Liver (tissue), 8 donors: ENCODE measurements at regions not wholly inside any gene's neighbourhood (a gene's known extent, or its start where the extent isn't known, plus 50 kb on each side); places are given as distances from the start of the nearest gene placed in this dataset.

Source experiments
- DNase-seq: peaks from one replicate; pipeline ENCODE4 v3.0.0-alpha.2; 2017; ENCODE audit warnings: low spot score
- H3K27ac ChIP-seq, 2 donors: one replicate each; pipeline ENCODE4 v1.7.0; 2013; ENCODE audit warnings: inconsistent platforms in 2 of 2, low read length in 2 of 2, control low read depth in 1 of 2, low read depth in 1 of 2, mild to moderate bottlenecking in 1 of 2
- H3K27me3 ChIP-seq, 4 donors: one replicate each; pipeline versions ENCODE4 v1.6.1 to v1.7.0; 2013; ENCODE audit warnings: low read length in 3 of 4, inconsistent platforms in 1 of 4, mild to moderate bottlenecking in 1 of 4, moderate library complexity in 1 of 4; ENCODE audit not compliant: control insufficient read depth in 4 of 4, insufficient read depth in 4 of 4
- H3K36me3 ChIP-seq, 4 donors: one replicate each; pipeline versions ENCODE4 v1.6.1 to v1.7.0; 2013; ENCODE audit warnings: low read length in 3 of 4, mild to moderate bottlenecking in 3 of 4, low read depth in 1 of 4, moderate library complexity in 1 of 4; ENCODE audit not compliant: control insufficient read depth in 4 of 4, insufficient read depth in 3 of 4
- H3K4me1 ChIP-seq, 4 donors: one replicate each; pipeline versions ENCODE4 v1.6.1 to v1.7.0; 2013; ENCODE audit warnings: low read length in 3 of 4, mild to moderate bottlenecking in 3 of 4, moderate library complexity in 1 of 4; ENCODE audit not compliant: control insufficient read depth in 4 of 4, insufficient read depth in 4 of 4
- H3K4me3 ChIP-seq, 3 donors: one replicate each; pipeline versions ENCODE4 v1.6.1 to v1.7.0; 2013; ENCODE audit warnings: low read length in 3 of 3, control low read depth in 1 of 3, low read depth in 1 of 3, mild to moderate bottlenecking in 1 of 3
- H3K9ac ChIP-seq, 2 donors: one replicate each; pipeline ENCODE4 v1.7.0; 2013; ENCODE audit warnings: low read length in 2 of 2, mild to moderate bottlenecking in 2 of 2, moderate library complexity in 2 of 2, control low read depth in 1 of 2, low read depth in 1 of 2
- H3K9me3 ChIP-seq, 4 donors: one replicate each; pipeline versions ENCODE4 v1.6.1 to v1.7.0; 2013; ENCODE audit warnings: low read length in 3 of 4; ENCODE audit not compliant: control insufficient read depth in 4 of 4
- CTCF ChIP-seq: fragments of 150-350 bp; IDR thresholded peaks from 2 replicates; pipeline ENCODE4 v1.5.1; 2017; ENCODE audit warnings: improper control_type of control experiment, low read depth, low read length; ENCODE audit not compliant: missing input control
- EGR1 ChIP-seq, 2 donors: IDR thresholded peaks; 2 replicates each; pipeline ENCODE4 v1.6.1; 2016 to 2018; ENCODE audit warnings: antibody characterized with exemption in 2 of 2, low read depth in 2 of 2
- FOXA1 ChIP-seq: IDR thresholded peaks from 2 replicates; pipeline ENCODE4 v1.6.1; 2016; ENCODE audit warnings: antibody characterized with exemption
- FOXA2 ChIP-seq: IDR thresholded peaks from 2 replicates; pipeline ENCODE4 v1.6.1; 2016; ENCODE audit warnings: antibody characterized with exemption
- HNF4A ChIP-seq, 2 donors: conservative IDR thresholded peaks; 2 replicates each; pipeline ENCODE4 v1.6.1; 2016; ENCODE audit warnings: antibody characterized with exemption in 2 of 2, mild to moderate bottlenecking in 2 of 2
- JUND ChIP-seq, 2 donors: IDR thresholded peaks; 2 replicates each; pipeline ENCODE4 v1.6.1; 2016; ENCODE audit warnings: antibody characterized with exemption in 2 of 2
- RAD21 ChIP-seq, 2 donors: IDR thresholded peaks; 2 replicates each; pipeline ENCODE4 v1.6.1; 2016; ENCODE audit warnings: antibody characterized with exemption in 2 of 2, mild to moderate bottlenecking in 2 of 2
- RXRA ChIP-seq, 2 donors: IDR thresholded peaks; 2 replicates each; pipeline ENCODE4 v1.6.1; 2017 to 2018; ENCODE audit warnings: antibody characterized with exemption in 2 of 2, mild to moderate bottlenecking in 1 of 2
- SP1 ChIP-seq: IDR thresholded peaks from 2 replicates; pipeline ENCODE4 v1.6.1; 2018; ENCODE audit warnings: antibody characterized with exemption, mild to moderate bottlenecking
- TAF1 ChIP-seq: conservative IDR thresholded peaks from 2 replicates; pipeline ENCODE4 v1.6.1; 2016; ENCODE audit warnings: antibody characterized with exemption, mild to moderate bottlenecking
- YY1 ChIP-seq: IDR thresholded peaks from 2 replicates; pipeline ENCODE4 v1.6.1; 2016; ENCODE audit warnings: antibody characterized with exemption, mild to moderate bottlenecking
- WGBS: extraction: QIAGEN DNeasy Blood & Tissue Kit; methylation state at CpG from one replicate; pipeline ENCODE4 v1.1.7; 2013; 5-methylcytosine and 5-hydroxymethylcytosine counted together
- TF ChIP-seq, protein P1 (sequence below): IDR thresholded peaks from 2 replicates; pipeline ENCODE4 v1.6.1; 2016; ENCODE audit warnings: antibody characterized with exemption, mild to moderate bottlenecking
- TF ChIP-seq, protein P2 (sequence below): IDR thresholded peaks from 2 replicates; pipeline ENCODE4 v1.6.1; 2016; ENCODE audit warnings: antibody characterized with exemption
- TF ChIP-seq, protein P3 (sequence below): IDR thresholded peaks from 2 replicates; pipeline ENCODE4 v1.6.1; 2016; ENCODE audit warnings: antibody characterized with exemption
- donor health status: healthy.
- donor health status: healthy.
- donor health status: healthy.
- donor health status: healthy.
- donor health status: healthy.

DNA sequence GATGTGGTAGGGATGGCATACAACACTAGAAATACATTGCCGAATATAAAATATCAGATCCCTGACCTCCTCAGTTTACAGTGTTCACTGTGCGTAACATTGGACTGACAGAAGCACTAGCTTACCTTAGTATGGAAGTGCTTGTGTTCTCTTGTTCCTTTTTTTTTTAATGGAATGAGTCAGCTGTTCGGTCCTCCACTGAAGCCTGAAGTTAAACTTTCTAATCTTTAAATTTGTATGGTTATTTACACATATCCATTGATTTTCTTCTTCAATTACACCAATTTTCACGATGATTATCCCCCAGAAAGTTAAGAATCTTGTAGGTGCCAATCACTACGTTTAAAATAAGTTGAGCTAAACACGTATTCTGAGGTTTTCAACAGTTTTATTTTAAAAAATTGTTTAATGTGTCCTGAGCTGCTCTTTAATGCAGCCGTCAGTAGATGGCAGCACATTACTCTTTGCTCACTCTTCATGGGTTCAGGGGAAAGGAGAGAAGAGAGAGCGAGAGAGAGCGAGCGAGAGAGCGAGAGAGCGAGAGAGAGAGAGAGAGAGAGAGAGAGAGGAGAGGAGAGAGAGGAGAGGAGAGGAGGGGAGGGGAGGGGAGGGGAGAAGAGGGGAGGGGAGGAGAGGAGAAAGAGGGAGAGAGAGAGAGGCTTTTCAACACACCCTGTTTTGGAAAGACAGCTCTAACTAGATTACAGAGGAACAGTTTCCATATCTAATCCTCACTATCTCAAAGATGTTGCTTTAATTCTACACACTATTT is 134.7 kb upstream of the SCAF11 start:
- peak overlapping the region in 1 of 2 donors; percentile 47 for H3K9ac ChIP-seq
- H3K27ac ChIP-seq, result no peak overlapping the region
- WGBS, result 14% methylated on average over 7 of the region's 12 CpGs
- TF ChIP-seq RXRA (IDR thresholded peaks at IDR 0.05) (peak in 1 of 2 donors; percentile 26), HNF4A (conservative IDR thresholded peaks at IDR 0.05) (peak in 1 of 2 donors; percentile 11), FOXA2 (no peak), SP1 (no peak), FOXA1 (no peak), CTCF (peak; percentile 70), RAD21 (IDR thresholded peaks at IDR 0.05) (peak; percentile 72 to 83)
- TF ChIP-seq, protein P1, sequence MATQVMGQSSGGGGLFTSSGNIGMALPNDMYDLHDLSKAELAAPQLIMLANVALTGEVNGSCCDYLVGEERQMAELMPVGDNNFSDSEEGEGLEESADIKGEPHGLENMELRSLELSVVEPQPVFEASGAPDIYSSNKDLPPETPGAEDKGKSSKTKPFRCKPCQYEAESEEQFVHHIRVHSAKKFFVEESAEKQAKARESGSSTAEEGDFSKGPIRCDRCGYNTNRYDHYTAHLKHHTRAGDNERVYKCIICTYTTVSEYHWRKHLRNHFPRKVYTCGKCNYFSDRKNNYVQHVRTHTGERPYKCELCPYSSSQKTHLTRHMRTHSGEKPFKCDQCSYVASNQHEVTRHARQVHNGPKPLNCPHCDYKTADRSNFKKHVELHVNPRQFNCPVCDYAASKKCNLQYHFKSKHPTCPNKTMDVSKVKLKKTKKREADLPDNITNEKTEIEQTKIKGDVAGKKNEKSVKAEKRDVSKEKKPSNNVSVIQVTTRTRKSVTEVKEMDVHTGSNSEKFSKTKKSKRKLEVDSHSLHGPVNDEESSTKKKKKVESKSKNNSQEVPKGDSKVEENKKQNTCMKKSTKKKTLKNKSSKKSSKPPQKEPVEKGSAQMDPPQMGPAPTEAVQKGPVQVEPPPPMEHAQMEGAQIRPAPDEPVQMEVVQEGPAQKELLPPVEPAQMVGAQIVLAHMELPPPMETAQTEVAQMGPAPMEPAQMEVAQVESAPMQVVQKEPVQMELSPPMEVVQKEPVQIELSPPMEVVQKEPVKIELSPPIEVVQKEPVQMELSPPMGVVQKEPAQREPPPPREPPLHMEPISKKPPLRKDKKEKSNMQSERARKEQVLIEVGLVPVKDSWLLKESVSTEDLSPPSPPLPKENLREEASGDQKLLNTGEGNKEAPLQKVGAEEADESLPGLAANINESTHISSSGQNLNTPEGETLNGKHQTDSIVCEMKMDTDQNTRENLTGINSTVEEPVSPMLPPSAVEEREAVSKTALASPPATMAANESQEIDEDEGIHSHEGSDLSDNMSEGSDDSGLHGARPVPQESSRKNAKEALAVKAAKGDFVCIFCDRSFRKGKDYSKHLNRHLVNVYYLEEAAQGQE, result no peak
- H3K9me3 ChIP-seq, result no peaks in the 10 kb centered on the region
- DNase-seq, result no peak
- H3K4me3 ChIP-seq, result peak overlapping the region in 1 of 3 donors; percentile 28
- H3K36me3 ChIP-seq, result no peaks in the 10 kb centered on the region
- H3K27me3 ChIP-seq, result no peaks in the 10 kb centered on the region
- peaks cover 2 to 12% (median 8%) of the 10 kb centered on the region in 4 donors for H3K4me1 ChIP-seq

GRCh38 chr12:46124132-46124847 is 133.9 kb upstream of the SCAF11 start:
- Histone ChIP-seq H3K4me3 (peak overlapping the region in 1 of 3 donors; percentile 28), H3K27me3 (no peaks in the 10 kb centered on the region), H3K27ac (no peak overlapping the region), H3K36me3 (no peaks in the 10 kb centered on the region), H3K4me1 (peaks cover 2 to 12% (median 8%) of the 10 kb centered on the region in 4 donors), H3K9me3 (no peaks in the 10 kb centered on the region), H3K9ac (no peak overlapping the region)
- WGBS, result 23% methylated on average over 5 of the region's 5 CpGs
- no peak for DNase-seq
- no peak for TF ChIP-seq JUND (IDR thresholded peaks at IDR 0.05)
- TF ChIP-seq RAD21 (IDR thresholded peaks at IDR 0.05), result no peak
- no peak for TF ChIP-seq FOXA2
- TF ChIP-seq HNF4A (conservative IDR thresholded peaks at IDR 0.05), result peak in 1 of 2 donors; percentile 31

GRCh38 chr12:46112364-46112763 is 122.0 kb upstream of the SCAF11 start:
- H3K27ac ChIP-seq, result no peak overlapping the region
- H3K9me3 ChIP-seq, result no peaks in the 10 kb centered on the region
- peaks cover 0 to 9% (median 6%) of the 10 kb centered on the region in 4 donors for H3K4me1 ChIP-seq
- no peak overlapping the region for H3K9ac ChIP-seq
- H3K4me3 ChIP-seq, result no peak overlapping the region
- no peaks in the 10 kb centered on the region for H3K36me3 ChIP-seq
- DNase-seq, result no peak
- TF ChIP-seq, protein P2, sequence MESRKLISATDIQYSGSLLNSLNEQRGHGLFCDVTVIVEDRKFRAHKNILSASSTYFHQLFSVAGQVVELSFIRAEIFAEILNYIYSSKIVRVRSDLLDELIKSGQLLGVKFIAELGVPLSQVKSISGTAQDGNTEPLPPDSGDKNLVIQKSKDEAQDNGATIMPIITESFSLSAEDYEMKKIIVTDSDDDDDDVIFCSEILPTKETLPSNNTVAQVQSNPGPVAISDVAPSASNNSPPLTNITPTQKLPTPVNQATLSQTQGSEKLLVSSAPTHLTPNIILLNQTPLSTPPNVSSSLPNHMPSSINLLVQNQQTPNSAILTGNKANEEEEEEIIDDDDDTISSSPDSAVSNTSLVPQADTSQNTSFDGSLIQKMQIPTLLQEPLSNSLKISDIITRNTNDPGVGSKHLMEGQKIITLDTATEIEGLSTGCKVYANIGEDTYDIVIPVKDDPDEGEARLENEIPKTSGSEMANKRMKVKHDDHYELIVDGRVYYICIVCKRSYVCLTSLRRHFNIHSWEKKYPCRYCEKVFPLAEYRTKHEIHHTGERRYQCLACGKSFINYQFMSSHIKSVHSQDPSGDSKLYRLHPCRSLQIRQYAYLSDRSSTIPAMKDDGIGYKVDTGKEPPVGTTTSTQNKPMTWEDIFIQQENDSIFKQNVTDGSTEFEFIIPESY, result no peak
- TF ChIP-seq TAF1 (no peak), RXRA (IDR thresholded peaks at IDR 0.05) (no peak), YY1 (no peak), SP1 (no peak), RAD21 (IDR thresholded peaks at IDR 0.05) (no peak), FOXA2 (no peak), CTCF (no peak), EGR1 (IDR thresholded peaks at IDR 0.05; ENCODE audit: low read depth in 2 of 2) (no peak)
- TF ChIP-seq, protein P3, sequence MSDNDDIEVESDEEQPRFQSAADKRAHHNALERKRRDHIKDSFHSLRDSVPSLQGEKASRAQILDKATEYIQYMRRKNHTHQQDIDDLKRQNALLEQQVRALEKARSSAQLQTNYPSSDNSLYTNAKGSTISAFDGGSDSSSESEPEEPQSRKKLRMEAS, result no peak
- no peaks in the 10 kb centered on the region for H3K27me3 ChIP-seq
